ENCODE measurements at regions not wholly inside any gene's neighbourhood (a gene's known extent, or its start where the extent isn't known, plus 50 kb on each side); places are given as distances from the start of the nearest gene placed in this dataset.

DNA sequence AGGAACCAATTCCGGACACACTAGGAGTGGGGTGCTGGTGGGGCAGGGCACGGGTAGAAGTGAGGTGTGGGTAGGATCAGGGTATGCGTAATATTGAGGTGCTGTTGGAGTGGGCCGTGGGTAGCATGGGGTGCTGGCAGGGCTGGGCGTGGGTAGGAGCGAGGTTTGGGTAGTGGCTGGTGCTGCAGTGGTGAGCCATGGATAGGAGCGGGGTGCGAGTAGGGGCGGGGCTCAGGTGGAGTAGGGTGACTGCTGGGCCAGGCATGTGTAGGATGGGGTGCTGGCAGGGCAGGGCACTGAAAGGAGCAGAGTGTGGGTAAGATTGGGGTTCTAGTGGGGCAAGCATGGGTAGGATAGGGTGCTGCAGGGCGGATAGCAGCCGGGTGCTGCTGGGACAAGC is 114.2 kb upstream of the DUSP22 start:
- TF ChIP-seq, protein P1, sequence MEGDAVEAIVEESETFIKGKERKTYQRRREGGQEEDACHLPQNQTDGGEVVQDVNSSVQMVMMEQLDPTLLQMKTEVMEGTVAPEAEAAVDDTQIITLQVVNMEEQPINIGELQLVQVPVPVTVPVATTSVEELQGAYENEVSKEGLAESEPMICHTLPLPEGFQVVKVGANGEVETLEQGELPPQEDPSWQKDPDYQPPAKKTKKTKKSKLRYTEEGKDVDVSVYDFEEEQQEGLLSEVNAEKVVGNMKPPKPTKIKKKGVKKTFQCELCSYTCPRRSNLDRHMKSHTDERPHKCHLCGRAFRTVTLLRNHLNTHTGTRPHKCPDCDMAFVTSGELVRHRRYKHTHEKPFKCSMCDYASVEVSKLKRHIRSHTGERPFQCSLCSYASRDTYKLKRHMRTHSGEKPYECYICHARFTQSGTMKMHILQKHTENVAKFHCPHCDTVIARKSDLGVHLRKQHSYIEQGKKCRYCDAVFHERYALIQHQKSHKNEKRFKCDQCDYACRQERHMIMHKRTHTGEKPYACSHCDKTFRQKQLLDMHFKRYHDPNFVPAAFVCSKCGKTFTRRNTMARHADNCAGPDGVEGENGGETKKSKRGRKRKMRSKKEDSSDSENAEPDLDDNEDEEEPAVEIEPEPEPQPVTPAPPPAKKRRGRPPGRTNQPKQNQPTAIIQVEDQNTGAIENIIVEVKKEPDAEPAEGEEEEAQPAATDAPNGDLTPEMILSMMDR (IDR thresholded peaks at IDR 0.05), result no peak
- TF ChIP-seq POLR2A (IDR thresholded peaks at IDR 0.05), result no peak
